Testis (tissue), 2 donors: ENCODE measurements at regions not wholly inside any gene's neighbourhood (a gene's known extent, or its start where the extent isn't known, plus 50 kb on each side); places are given as distances from the start of the nearest gene placed in this dataset.

Source experiments
- DNase-seq: peaks from one replicate; pipeline ENCODE4 v3.0.0-alpha.2; 2019
- H3K27ac ChIP-seq, 2 donors: fragments of 200-600 bp; sonication (generic); one replicate each; pipeline ENCODE4 v1.5.1; 2019
- H3K27me3 ChIP-seq: fragments of 200-600 bp; sonication (generic); one replicate; pipeline ENCODE4 v1.5.1; 2019
- H3K36me3 ChIP-seq: fragments of 200-600 bp; sonication (generic); one replicate; pipeline ENCODE4 v1.5.1; 2017; ENCODE audit warnings: low read depth; ENCODE audit errors: missing control alignments
- H3K4me1 ChIP-seq: fragments of 200-600 bp; sonication (generic); one replicate; pipeline ENCODE4 v1.5.1; 2019
- H3K4me3 ChIP-seq, 2 donors: fragments of 200-600 bp; sonication (generic); one replicate each; pipeline ENCODE4 v1.5.1; 2017 to 2019
- H3K9me3 ChIP-seq: fragments of 200-600 bp; sonication (generic); one replicate; pipeline ENCODE4 v1.5.1; 2017
- CTCF ChIP-seq, 3 experiments: fragments of 450-650 bp in 2 of 3; fragments of 200-600 bp in 1 of 3; sonication (generic) in 1 of 3; IDR thresholded peaks; one replicate each; pipeline ENCODE4 v1.5.1; 2016 to 2019; ENCODE audit warnings: antibody characterized with exemption in 3 of 3, mild to moderate bottlenecking in 2 of 3, moderate library complexity in 1 of 3
- POLR2A ChIP-seq: fragments of 450-650 bp; IDR thresholded peaks from one replicate; pipeline ENCODE4 v1.6.1; 2017; ENCODE audit warnings: antibody characterized with exemption, mild to moderate bottlenecking, moderate library complexity
- WGBS, 2 donors: methylation state at CpG; one replicate each; pipeline ENCODE4 v1.1.5; 2018; 5-methylcytosine and 5-hydroxymethylcytosine counted together
- intact Hi-C: fragments of 100-400 bp; cut with DNase I; formaldehyde crosslinking; loops from one replicate; pipeline ENCODE4 v1.15.1; 2023; ENCODE audit warnings: low total_unique reads

GRCh38 chr13:97057176-97057575, 62.9 kb upstream of the OXGR1 start:
- Histone ChIP-seq H3K27me3 (no peaks in the 10 kb centered on the region), H3K36me3 (no peaks in the 10 kb centered on the region), H3K4me1 (no peaks in the 10 kb centered on the region), H3K4me3 (no peak overlapping the region), H3K9me3 (no peaks in the 10 kb centered on the region), H3K27ac (no peak overlapping the region)
- 68 to 74% methylated on average over 2 of the region's 2 CpGs for WGBS, 2 donors
- intact Hi-C loops = no loop called here
- DNase-seq = no peak
- TF ChIP-seq POLR2A (no peak), CTCF (IDR thresholded peaks at IDR 0.05) (no peak)

- Histone ChIP-seq H3K36me3 (no peaks in the 10 kb centered on the region), H3K27ac (no peak overlapping the region), H3K9me3 (no peaks in the 10 kb centered on the region), H3K27me3 (no peaks in the 10 kb centered on the region), H3K4me3 (no peak overlapping the region), H3K4me1 (no peaks in the 10 kb centered on the region)
- intact Hi-C loops = no loop called here
- no peak for TF ChIP-seq POLR2A
- TF ChIP-seq CTCF (IDR thresholded peaks at IDR 0.05) = no peak
- no peak for DNase-seq
- WGBS, 2 donors = 59 to 71% methylated on average over 3 of the region's 3 CpGs
These were observed 64.1 kb upstream of the OXGR1 start for GRCh38 chr13:97058391-97058790.

- H3K9me3 ChIP-seq = no peaks in the 10 kb centered on the region
- no peak for DNase-seq
- no peaks in the 10 kb centered on the region for H3K27me3 ChIP-seq
- 85 to 94% methylated on average over 1 of the region's 1 CpG for WGBS, 2 donors
- H3K36me3 ChIP-seq = no peaks in the 10 kb centered on the region
- no peak for TF ChIP-seq CTCF (IDR thresholded peaks at IDR 0.05)
- no peak for TF ChIP-seq POLR2A
- intact Hi-C loops = no loop called here
- H3K4me1 ChIP-seq = no peaks in the 10 kb centered on the region
- H3K4me3 ChIP-seq = no peak overlapping the region
- H3K27ac ChIP-seq = no peak overlapping the region
These were observed 64.7 kb upstream of the OXGR1 start for GRCh38 chr13:97058926-97059325.

GRCh38 chr13:97067017-97067895, 73.0 kb upstream of the OXGR1 start:
- H3K36me3 ChIP-seq = no peaks in the 10 kb centered on the region
- intact Hi-C loops = no loop called here
- no peak overlapping the region for H3K4me3 ChIP-seq
- no peak for TF ChIP-seq CTCF (IDR thresholded peaks at IDR 0.05)
- TF ChIP-seq POLR2A = no peak
- WGBS, 2 donors = 80 to 94% methylated on average over 8 of the region's 8 CpGs
- no peak for DNase-seq
- no peak overlapping the region for H3K27ac ChIP-seq
- H3K27me3 ChIP-seq = no peaks in the 10 kb centered on the region
- H3K4me1 ChIP-seq = no peaks in the 10 kb centered on the region
- H3K9me3 ChIP-seq = no peaks in the 10 kb centered on the region

DNA sequence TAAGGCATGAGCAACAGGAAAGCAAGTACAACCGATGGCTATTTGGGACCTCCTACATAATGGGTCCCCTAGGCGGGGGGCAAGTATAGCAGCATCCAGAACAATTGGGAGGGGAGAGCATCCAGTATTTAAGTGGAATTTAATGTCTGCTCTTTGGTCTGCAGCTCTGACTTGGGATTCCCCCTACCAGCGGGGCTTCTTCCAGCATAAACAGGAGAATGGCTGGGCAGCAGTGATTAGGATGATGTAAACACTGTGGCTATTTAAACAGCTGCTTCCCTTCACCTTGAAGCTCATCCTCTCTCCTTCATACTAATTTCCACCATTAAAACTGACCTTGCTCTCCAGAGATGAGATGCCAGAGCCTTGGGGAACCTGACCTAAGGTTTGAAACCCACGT, 73.9 kb upstream of the OXGR1 start:
- Histone ChIP-seq H3K27ac (no peak overlapping the region), H3K27me3 (no peaks in the 10 kb centered on the region), H3K9me3 (no peaks in the 10 kb centered on the region), H3K4me1 (no peaks in the 10 kb centered on the region), H3K4me3 (no peak overlapping the region), H3K36me3 (no peaks in the 10 kb centered on the region)
- TF ChIP-seq POLR2A = no peak
- no peak for TF ChIP-seq CTCF (IDR thresholded peaks at IDR 0.05)
- 40 to 46% methylated on average over 4 of the region's 4 CpGs for WGBS, 2 donors
- no peak for DNase-seq
- intact Hi-C loops = no loop called here
